ENCODE measurements at regions not wholly inside any gene's neighbourhood (a gene's known extent, or its start where the extent isn't known, plus 50 kb on each side); places are given as distances from the start of the nearest gene placed in this dataset.

DNA sequence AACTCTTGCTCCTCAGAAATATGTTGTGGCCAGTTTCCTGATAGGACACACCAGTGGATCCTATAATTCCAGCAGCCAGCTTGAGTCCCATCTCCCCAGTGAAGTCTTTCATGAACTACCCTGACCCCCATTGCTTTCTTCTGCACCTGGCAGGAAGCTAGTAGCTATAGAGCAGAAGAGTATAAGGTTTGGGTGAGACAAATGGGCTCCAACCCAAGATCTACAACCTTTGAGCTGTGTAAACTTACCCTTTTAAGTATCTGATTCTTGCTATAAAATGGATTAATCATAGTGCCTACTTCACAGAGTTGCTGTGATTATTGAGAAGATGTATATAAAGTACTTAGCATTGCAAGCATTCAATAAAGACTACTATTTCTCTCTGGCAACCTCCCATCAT, 396.9 kb upstream of the CADM1 start:
- Histone ChIP-seq H3K36me3 (ENCODE audit: insufficient read depth) (no peaks in the 10 kb centered on the region), H3K27ac (ENCODE audit: low read depth) (no peak overlapping the region), H3K4me2 (no peak overlapping the region), H3K9me2 (ENCODE audit: insufficient read depth) (peaks cover 12% of the 10 kb centered on the region), H4K20me1 (replicated peaks; ENCODE audit: insufficient read depth) (no peaks in the 10 kb centered on the region), H2AFZ (no peak overlapping the region), H3K27me3 (ENCODE audit: insufficient read depth) (no peaks in the 10 kb centered on the region), H3K4me1 (ENCODE audit: insufficient read depth) (peaks cover 11% of the 10 kb centered on the region; the same call in 1 of the 2 replicates), H3K4me3 (no peak overlapping the region), H3F3A (replicated peaks; ENCODE audit: low read depth) (no peaks in the 10 kb centered on the region), H3K79me2 (replicated peaks; ENCODE audit: insufficient read depth) (no peaks in the 10 kb centered on the region)
- ATAC-seq, result no peak
- H3K4me3 Mint-ChIP-seq, result no peak overlapping the region
- TF ChIP-seq CREB1 (CRISPR knock-in tag; IDR thresholded peaks at IDR 0.05; ENCODE audit: low read depth) (no peak), STAT1 (IDR thresholded peaks at IDR 0.05; ENCODE audit: unreplicated experiment) (no peak), JUNB (IDR thresholded peaks at IDR 0.05; ENCODE audit: unreplicated experiment) (no peak), POLR2AphosphoS5 (IDR thresholded peaks at IDR 0.05; ENCODE audit: low read depth) (no peak), EZH2 (IDR thresholded peaks at IDR 0.05; ENCODE audit: low read depth, unreplicated experiment) (no peak), ZNF114 (CRISPR knock-in tag; IDR thresholded peaks at IDR 0.05) (no peak), ZNF331 (CRISPR knock-in tag; IDR thresholded peaks at IDR 0.05; ENCODE audit: low read depth) (no peak), EZH2phosphoT487 (IDR thresholded peaks at IDR 0.05; ENCODE audit: unreplicated experiment) (no peak), NANOG (IDR thresholded peaks at IDR 0.05; ENCODE audit: borderline replicate concordance) (no peak)
- TF ChIP-seq, protein P1, sequence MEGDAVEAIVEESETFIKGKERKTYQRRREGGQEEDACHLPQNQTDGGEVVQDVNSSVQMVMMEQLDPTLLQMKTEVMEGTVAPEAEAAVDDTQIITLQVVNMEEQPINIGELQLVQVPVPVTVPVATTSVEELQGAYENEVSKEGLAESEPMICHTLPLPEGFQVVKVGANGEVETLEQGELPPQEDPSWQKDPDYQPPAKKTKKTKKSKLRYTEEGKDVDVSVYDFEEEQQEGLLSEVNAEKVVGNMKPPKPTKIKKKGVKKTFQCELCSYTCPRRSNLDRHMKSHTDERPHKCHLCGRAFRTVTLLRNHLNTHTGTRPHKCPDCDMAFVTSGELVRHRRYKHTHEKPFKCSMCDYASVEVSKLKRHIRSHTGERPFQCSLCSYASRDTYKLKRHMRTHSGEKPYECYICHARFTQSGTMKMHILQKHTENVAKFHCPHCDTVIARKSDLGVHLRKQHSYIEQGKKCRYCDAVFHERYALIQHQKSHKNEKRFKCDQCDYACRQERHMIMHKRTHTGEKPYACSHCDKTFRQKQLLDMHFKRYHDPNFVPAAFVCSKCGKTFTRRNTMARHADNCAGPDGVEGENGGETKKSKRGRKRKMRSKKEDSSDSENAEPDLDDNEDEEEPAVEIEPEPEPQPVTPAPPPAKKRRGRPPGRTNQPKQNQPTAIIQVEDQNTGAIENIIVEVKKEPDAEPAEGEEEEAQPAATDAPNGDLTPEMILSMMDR (conservative IDR thresholded peaks at IDR 0.05; ENCODE audit: low read depth in 2 of 2), result no peak
- TF ChIP-seq, protein P2, sequence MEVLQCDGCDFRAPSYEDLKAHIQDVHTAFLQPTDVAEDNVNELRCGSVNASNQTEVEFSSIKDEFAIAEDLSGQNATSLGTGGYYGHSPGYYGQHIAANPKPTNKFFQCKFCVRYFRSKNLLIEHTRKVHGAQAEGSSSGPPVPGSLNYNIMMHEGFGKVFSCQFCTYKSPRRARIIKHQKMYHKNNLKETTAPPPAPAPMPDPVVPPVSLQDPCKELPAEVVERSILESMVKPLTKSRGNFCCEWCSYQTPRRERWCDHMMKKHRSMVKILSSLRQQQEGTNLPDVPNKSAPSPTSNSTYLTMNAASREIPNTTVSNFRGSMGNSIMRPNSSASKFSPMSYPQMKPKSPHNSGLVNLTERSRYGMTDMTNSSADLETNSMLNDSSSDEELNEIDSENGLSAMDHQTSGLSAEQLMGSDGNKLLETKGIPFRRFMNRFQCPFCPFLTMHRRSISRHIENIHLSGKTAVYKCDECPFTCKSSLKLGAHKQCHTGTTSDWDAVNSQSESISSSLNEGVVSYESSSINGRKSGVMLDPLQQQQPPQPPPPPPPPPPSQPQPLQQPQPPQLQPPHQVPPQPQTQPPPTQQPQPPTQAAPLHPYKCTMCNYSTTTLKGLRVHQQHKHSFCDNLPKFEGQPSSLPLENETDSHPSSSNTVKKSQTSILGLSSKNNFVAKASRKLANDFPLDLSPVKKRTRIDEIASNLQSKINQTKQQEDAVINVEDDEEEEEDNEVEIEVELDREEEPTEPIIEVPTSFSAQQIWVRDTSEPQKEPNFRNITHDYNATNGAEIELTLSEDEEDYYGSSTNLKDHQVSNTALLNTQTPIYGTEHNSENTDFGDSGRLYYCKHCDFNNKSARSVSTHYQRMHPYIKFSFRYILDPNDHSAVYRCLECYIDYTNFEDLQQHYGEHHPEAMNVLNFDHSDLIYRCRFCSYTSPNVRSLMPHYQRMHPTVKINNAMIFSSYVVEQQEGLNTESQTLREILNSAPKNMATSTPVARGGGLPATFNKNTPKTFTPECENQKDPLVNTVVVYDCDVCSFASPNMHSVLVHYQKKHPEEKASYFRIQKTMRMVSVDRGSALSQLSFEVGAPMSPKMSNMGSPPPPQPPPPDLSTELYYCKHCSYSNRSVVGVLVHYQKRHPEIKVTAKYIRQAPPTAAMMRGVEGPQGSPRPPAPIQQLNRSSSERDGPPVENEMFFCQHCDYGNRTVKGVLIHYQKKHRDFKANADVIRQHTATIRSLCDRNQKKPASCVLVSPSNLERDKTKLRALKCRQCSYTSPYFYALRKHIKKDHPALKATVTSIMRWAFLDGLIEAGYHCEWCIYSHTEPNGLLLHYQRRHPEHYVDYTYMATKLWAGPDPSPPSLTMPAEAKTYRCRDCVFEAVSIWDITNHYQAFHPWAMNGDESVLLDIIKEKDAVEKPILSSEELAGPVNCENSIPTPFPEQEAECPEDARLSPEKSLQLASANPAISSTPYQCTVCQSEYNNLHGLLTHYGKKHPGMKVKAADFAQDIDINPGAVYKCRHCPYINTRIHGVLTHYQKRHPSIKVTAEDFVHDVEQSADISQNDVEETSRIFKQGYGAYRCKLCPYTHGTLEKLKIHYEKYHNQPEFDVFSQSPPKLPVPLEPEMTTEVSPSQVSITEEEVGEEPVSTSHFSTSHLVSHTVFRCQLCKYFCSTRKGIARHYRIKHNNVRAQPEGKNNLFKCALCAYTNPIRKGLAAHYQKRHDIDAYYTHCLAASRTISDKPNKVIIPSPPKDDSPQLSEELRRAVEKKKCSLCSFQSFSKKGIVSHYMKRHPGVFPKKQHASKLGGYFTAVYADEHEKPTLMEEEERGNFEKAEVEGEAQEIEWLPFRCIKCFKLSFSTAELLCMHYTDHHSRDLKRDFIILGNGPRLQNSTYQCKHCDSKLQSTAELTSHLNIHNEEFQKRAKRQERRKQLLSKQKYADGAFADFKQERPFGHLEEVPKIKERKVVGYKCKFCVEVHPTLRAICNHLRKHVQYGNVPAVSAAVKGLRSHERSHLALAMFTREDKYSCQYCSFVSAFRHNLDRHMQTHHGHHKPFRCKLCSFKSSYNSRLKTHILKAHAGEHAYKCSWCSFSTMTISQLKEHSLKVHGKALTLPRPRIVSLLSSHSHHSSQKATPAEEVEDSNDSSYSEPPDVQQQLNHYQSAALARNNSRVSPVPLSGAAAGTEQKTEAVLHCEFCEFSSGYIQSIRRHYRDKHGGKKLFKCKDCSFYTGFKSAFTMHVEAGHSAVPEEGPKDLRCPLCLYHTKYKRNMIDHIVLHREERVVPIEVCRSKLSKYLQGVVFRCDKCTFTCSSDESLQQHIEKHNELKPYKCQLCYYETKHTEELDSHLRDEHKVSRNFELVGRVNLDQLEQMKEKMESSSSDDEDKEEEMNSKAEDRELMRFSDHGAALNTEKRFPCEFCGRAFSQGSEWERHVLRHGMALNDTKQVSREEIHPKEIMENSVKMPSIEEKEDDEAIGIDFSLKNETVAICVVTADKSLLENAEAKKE (CRISPR knock-in tag; IDR thresholded peaks at IDR 0.05), result no peak
- TF ChIP-seq, protein P3, sequence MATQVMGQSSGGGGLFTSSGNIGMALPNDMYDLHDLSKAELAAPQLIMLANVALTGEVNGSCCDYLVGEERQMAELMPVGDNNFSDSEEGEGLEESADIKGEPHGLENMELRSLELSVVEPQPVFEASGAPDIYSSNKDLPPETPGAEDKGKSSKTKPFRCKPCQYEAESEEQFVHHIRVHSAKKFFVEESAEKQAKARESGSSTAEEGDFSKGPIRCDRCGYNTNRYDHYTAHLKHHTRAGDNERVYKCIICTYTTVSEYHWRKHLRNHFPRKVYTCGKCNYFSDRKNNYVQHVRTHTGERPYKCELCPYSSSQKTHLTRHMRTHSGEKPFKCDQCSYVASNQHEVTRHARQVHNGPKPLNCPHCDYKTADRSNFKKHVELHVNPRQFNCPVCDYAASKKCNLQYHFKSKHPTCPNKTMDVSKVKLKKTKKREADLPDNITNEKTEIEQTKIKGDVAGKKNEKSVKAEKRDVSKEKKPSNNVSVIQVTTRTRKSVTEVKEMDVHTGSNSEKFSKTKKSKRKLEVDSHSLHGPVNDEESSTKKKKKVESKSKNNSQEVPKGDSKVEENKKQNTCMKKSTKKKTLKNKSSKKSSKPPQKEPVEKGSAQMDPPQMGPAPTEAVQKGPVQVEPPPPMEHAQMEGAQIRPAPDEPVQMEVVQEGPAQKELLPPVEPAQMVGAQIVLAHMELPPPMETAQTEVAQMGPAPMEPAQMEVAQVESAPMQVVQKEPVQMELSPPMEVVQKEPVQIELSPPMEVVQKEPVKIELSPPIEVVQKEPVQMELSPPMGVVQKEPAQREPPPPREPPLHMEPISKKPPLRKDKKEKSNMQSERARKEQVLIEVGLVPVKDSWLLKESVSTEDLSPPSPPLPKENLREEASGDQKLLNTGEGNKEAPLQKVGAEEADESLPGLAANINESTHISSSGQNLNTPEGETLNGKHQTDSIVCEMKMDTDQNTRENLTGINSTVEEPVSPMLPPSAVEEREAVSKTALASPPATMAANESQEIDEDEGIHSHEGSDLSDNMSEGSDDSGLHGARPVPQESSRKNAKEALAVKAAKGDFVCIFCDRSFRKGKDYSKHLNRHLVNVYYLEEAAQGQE (IDR thresholded peaks at IDR 0.05; ENCODE audit: unreplicated experiment), result no peak
- TF ChIP-seq, protein P4, sequence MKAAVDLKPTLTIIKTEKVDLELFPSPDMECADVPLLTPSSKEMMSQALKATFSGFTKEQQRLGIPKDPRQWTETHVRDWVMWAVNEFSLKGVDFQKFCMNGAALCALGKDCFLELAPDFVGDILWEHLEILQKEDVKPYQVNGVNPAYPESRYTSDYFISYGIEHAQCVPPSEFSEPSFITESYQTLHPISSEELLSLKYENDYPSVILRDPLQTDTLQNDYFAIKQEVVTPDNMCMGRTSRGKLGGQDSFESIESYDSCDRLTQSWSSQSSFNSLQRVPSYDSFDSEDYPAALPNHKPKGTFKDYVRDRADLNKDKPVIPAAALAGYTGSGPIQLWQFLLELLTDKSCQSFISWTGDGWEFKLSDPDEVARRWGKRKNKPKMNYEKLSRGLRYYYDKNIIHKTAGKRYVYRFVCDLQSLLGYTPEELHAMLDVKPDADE (IDR thresholded peaks at IDR 0.05), result no peak
- peaks cover 4% of the 10 kb centered on the region for H3K27me3 Mint-ChIP-seq (ENCODE audit: insufficient read depth, low read depth, poor library complexity)
- H3K9me3 Mint-ChIP-seq, result no peaks in the 10 kb centered on the region
- DNase-seq (ENCODE audit: low spot score), result no peak
- no peak overlapping the region for H3K27ac Mint-ChIP-seq
- peaks cover 24% of the 10 kb centered on the region for H3K4me1 Mint-ChIP-seq
- H3K36me3 Mint-ChIP-seq (ENCODE audit: low read depth), result no peaks in the 10 kb centered on the region
